ENCODE measurements at regions not wholly inside any gene's neighbourhood (a gene's known extent, or its start where the extent isn't known, plus 50 kb on each side); places are given as distances from the start of the nearest gene placed in this dataset.

GRCh38 chr3:82764521-82764920, 1003.1 kb upstream of the GBE1 start:
- 75 to 84% methylated on average over 1 of the region's 1 CpG for WGBS, 2 donors (ENCODE audit: low coverage in 1 of 2)
- Histone ChIP-seq H3K9me3 (no peaks in the 10 kb centered on the region), H3K36me3 (no peaks in the 10 kb centered on the region), H3K4me1 (no peaks in the 10 kb centered on the region), H3K27me3 (no peaks in the 10 kb centered on the region), H3K4me3 (no peak overlapping the region), H3K27ac (no peak overlapping the region)
- no peak for TF ChIP-seq CTCF (IDR thresholded peaks at IDR 0.05)
- ATAC-seq: no peak

DNA sequence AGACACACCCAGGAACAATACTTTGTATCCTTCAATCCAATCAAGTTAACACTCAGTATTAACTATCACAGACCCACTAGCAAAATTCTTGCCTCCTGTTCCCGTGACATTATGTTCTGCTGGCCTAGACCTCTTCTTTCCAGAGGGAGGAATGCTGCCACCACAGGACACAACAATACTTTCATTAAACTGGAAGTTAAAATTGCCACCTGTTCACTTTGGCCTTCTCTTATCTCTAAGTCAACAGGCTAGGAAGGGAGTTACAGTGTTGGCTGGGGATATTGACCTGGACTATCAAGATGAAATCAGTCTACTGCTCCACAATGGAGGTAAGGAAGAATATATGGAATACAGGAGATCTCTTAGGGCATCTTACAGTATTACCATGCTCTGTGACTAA, 1000.4 kb upstream of the GBE1 start:
- Histone ChIP-seq H3K27ac (no peak overlapping the region), H3K4me3 (no peak overlapping the region), H3K9me3 (no peaks in the 10 kb centered on the region), H3K36me3 (no peaks in the 10 kb centered on the region), H3K4me1 (no peaks in the 10 kb centered on the region), H3K27me3 (no peaks in the 10 kb centered on the region)
- 90% methylated on average over 1 of the region's 1 CpG; no CpG with 5 or more reads in 1 of the 2 donors for WGBS, 2 donors (ENCODE audit: low coverage in 1 of 2)
- no peak for ATAC-seq
- no peak for TF ChIP-seq CTCF (IDR thresholded peaks at IDR 0.05)
- TF ChIP-seq POLR2A (IDR thresholded peaks at IDR 0.05): no peak
- TF ChIP-seq EP300 (IDR thresholded peaks at IDR 0.05): no peak
- no peak for TF ChIP-seq POLR2AphosphoS5 (IDR thresholded peaks at IDR 0.05)

DNA sequence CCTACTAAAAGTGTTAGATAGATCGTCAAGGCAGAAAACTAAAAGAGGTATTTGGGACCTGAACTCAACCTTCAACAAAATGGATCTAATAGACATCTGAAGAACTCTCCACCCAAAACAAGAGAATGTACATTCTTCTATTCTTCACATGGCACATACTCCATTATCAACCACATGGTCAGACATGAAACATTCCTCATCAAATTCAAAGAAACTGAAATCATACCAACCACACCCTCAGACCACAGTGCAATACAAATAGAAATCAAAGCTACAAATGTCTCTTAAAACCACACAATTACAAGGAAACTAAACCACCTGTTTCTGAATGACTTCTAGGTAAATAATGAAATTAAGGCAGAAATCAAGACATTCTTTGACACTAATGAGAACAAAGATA, 984.1 kb upstream of the GBE1 start:
- H3K27me3 ChIP-seq: no peaks in the 10 kb centered on the region
- 8 to 62% methylated on average over 1 of the region's 1 CpG for WGBS, 2 donors (ENCODE audit: low coverage in 1 of 2)
- TF ChIP-seq CTCF (IDR thresholded peaks at IDR 0.05) (no peak), EP300 (IDR thresholded peaks at IDR 0.05) (no peak), POLR2A (IDR thresholded peaks at IDR 0.05) (no peak), POLR2AphosphoS5 (IDR thresholded peaks at IDR 0.05) (no peak)

DNA sequence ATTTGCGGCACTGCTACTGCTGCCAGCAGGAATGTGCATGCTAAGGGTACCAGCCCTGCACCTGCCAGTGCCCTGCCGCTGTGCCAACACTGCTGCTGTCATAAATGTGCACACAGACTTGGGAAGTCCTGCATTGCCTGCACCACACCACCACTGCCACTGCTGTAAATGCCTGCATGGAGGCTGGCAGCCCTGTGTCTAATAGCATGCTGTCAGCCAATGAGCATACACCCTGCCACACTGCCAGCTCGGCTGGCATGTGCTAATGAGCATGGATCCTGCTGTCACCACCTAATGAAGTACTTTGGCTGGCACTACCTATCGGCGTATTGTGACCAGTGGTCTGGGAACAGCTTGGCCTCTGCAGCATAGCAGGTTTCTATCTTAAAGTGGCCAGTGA, 981.8 kb upstream of the GBE1 start:
- Histone ChIP-seq H3K4me1 (no peaks in the 10 kb centered on the region), H3K27me3 (no peaks in the 10 kb centered on the region), H3K4me3 (no peak overlapping the region), H3K27ac (no peak overlapping the region), H3K36me3 (no peaks in the 10 kb centered on the region), H3K9me3 (no peaks in the 10 kb centered on the region)
- no peak for ATAC-seq
- TF ChIP-seq POLR2AphosphoS5 (IDR thresholded peaks at IDR 0.05) (no peak), CTCF (IDR thresholded peaks at IDR 0.05) (no peak), POLR2A (IDR thresholded peaks at IDR 0.05) (no peak), EP300 (IDR thresholded peaks at IDR 0.05) (no peak)
- WGBS, 2 donors (ENCODE audit: low coverage in 1 of 2): 85 to 92% methylated on average over 2 to 5 of the region's 5 CpGs

More for the DNA sequence above, 984.1 kb upstream of the GBE1 start:
- Histone ChIP-seq H3K36me3 (no peaks in the 10 kb centered on the region), H3K4me3 (no peak overlapping the region), H3K9me3 (no peaks in the 10 kb centered on the region), H3K4me1 (no peaks in the 10 kb centered on the region), H3K27ac (no peak overlapping the region)
- no peak for ATAC-seq

DNA sequence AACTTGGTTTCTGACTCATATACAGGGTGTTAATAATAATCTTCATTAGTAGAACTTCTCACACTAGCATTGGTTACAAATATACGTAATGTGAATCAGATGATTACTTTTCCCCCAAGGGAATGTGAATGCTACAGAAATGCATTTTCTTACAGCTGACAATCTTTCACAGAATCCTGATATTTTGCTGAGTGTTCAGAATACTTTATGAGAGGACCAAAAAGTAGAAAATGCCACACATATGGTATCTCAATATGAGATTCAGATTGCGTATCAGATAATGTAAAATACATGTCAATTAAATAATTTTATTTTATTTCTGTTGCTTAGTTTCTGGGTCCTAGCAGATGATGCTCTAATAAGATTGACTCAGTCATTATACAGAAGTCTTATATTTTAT, 979.9 kb upstream of the GBE1 start:
- no peaks in the 10 kb centered on the region for H3K9me3 ChIP-seq
- 78 to 90% methylated on average over 2 of the region's 2 CpGs for WGBS, 2 donors (ENCODE audit: low coverage in 1 of 2)
- H3K27ac ChIP-seq: no peak overlapping the region
- no peaks in the 10 kb centered on the region for H3K36me3 ChIP-seq
- H3K4me3 ChIP-seq: no peak overlapping the region
- ATAC-seq: no peak
- no peaks in the 10 kb centered on the region for H3K27me3 ChIP-seq
- no peaks in the 10 kb centered on the region for H3K4me1 ChIP-seq
- TF ChIP-seq POLR2A (IDR thresholded peaks at IDR 0.05): no peak
- no peak for TF ChIP-seq CTCF (IDR thresholded peaks at IDR 0.05)
- no peak for TF ChIP-seq EP300 (IDR thresholded peaks at IDR 0.05)
- TF ChIP-seq POLR2AphosphoS5 (IDR thresholded peaks at IDR 0.05): no peak
